GM21390 (cell line): ENCODE measurements at regions not wholly inside any gene's neighbourhood (a gene's known extent, or its start where the extent isn't known, plus 50 kb on each side); places are given as distances from the start of the nearest gene placed in this dataset.

Experiments used
- ATAC-seq: cut with Tn5 transposase; IDR thresholded peaks from one replicate; pipeline ENCODE4 v1.9.1; 2021; ENCODE audit not compliant: unreplicated experiment

GRCh38 chr9:135415586-135415985 is 64.0 kb upstream of the PPP1R26 start:
- no peak for ATAC-seq

- ATAC-seq, result no peak
Measured at GRCh38 chr9:135416664-135417290, 62.8 kb upstream of the PPP1R26 start.

- no peak for ATAC-seq
Measured at GRCh38 chr9:135418161-135418560, 61.4 kb upstream of the PPP1R26 start.

- ATAC-seq, result no peak
Measured at GRCh38 chr9:135419106-135419505, 60.5 kb upstream of the PPP1R26 start.

GRCh38 chr9:135422341-135422944 is 57.1 kb upstream of the PPP1R26 start:
- ATAC-seq, result no peak

GRCh38 chr9:135423725-135424124 is 55.9 kb upstream of the PPP1R26 start:
- no peak for ATAC-seq
